Transverse colon (tissue), 3 donors: ENCODE measurements at regions not wholly inside any gene's neighbourhood (a gene's known extent, or its start where the extent isn't known, plus 50 kb on each side); places are given as distances from the start of the nearest gene placed in this dataset.

Experiments
- CTCF ChIP-seq, 5 experiments: fragments of 200-600 bp in 3 of 5; fragments of 450-650 bp in 2 of 5; sonication (generic) in 3 of 5; IDR thresholded peaks; 1 replicate in 2 of 5; 2 replicates in 3 of 5; pipeline ENCODE4 v1.5.1; 2016 to 2017; ENCODE audit warnings: antibody characterized with exemption in 5 of 5, inconsistent platforms in 3 of 5, mild to moderate bottlenecking in 2 of 5, moderate library complexity in 1 of 5
- POLR2A ChIP-seq: fragments of 450-650 bp; IDR thresholded peaks from one replicate; pipeline ENCODE4 v1.6.1; 2016; ENCODE audit warnings: antibody characterized with exemption, mild to moderate bottlenecking, moderate library complexity

GRCh38 chr7:115793958-115794702 lies 236.4 kb downstream of the TFEC start:
- TF ChIP-seq CTCF (IDR thresholded peaks at IDR 0.05), result no peak
- no peak for TF ChIP-seq POLR2A
